Rectal smooth muscle tissue (tissue), 1 donor: ENCODE measurements at regions not wholly inside any gene's neighbourhood (a gene's known extent, or its start where the extent isn't known, plus 50 kb on each side); places are given as distances from the start of the nearest gene placed in this dataset.

Source experiments
- H3K27ac ChIP-seq: one replicate; pipeline ENCODE4 v1.7.0; 2013; ENCODE audit warnings: low read depth, low read length, inconsistent platforms
- H3K27me3 ChIP-seq: one replicate; pipeline ENCODE4 v1.7.0; 2013; ENCODE audit warnings: low read length; ENCODE audit not compliant: control insufficient read depth, insufficient read depth
- H3K36me3 ChIP-seq: one replicate; pipeline ENCODE4 v1.7.0; 2013; ENCODE audit warnings: low read length; ENCODE audit not compliant: control insufficient read depth, insufficient read depth
- H3K4me1 ChIP-seq: one replicate; pipeline ENCODE4 v1.7.0; 2013; ENCODE audit warnings: low read length; ENCODE audit not compliant: control insufficient read depth, insufficient read depth
- H3K4me3 ChIP-seq: one replicate; pipeline ENCODE4 v1.7.0; 2013; ENCODE audit warnings: low read length
- H3K9ac ChIP-seq: one replicate; pipeline ENCODE4 v1.7.0; 2013; ENCODE audit warnings: low read length

GRCh38 chr13:99750951-99751350, 220.6 kb downstream of the ZIC5 start:
- Histone ChIP-seq H3K27me3 (no peaks in the 10 kb centered on the region), H3K27ac (no peak overlapping the region), H3K36me3 (no peaks in the 10 kb centered on the region), H3K9ac (no peak overlapping the region), H3K4me1 (no peaks in the 10 kb centered on the region), H3K4me3 (no peak overlapping the region)

GRCh38 chr13:99749271-99750019, 222.1 kb downstream of the ZIC5 start:
- Histone ChIP-seq H3K4me3 (no peak overlapping the region), H3K36me3 (no peaks in the 10 kb centered on the region), H3K27ac (no peak overlapping the region), H3K4me1 (no peaks in the 10 kb centered on the region), H3K9ac (no peak overlapping the region), H3K27me3 (no peaks in the 10 kb centered on the region)

GRCh38 chr13:99747403-99747710, 224.2 kb downstream of the ZIC5 start:
- Histone ChIP-seq H3K27ac (no peak overlapping the region), H3K4me3 (no peak overlapping the region), H3K27me3 (no peaks in the 10 kb centered on the region), H3K9ac (no peak overlapping the region), H3K4me1 (no peaks in the 10 kb centered on the region), H3K36me3 (no peaks in the 10 kb centered on the region)

GRCh38 chr13:99746637-99747402, 224.7 kb downstream of the ZIC5 start:
- Histone ChIP-seq H3K27ac (no peak overlapping the region), H3K4me1 (no peaks in the 10 kb centered on the region), H3K27me3 (no peaks in the 10 kb centered on the region), H3K4me3 (no peak overlapping the region), H3K36me3 (no peaks in the 10 kb centered on the region), H3K9ac (no peak overlapping the region)

GRCh38 chr13:99743094-99743493, 228.5 kb downstream of the ZIC5 start:
- Histone ChIP-seq H3K9ac (no peak overlapping the region), H3K27ac (no peak overlapping the region), H3K36me3 (no peaks in the 10 kb centered on the region), H3K4me3 (no peak overlapping the region), H3K27me3 (no peaks in the 10 kb centered on the region), H3K4me1 (no peaks in the 10 kb centered on the region)

- Histone ChIP-seq H3K4me1 (no peaks in the 10 kb centered on the region), H3K27ac (no peak overlapping the region), H3K27me3 (no peaks in the 10 kb centered on the region), H3K9ac (no peak overlapping the region), H3K4me3 (no peak overlapping the region), H3K36me3 (no peaks in the 10 kb centered on the region)
These were observed 229.6 kb downstream of the ZIC5 start for GRCh38 chr13:99741960-99742359.

GRCh38 chr13:99740251-99740979, 231.2 kb downstream of the ZIC5 start:
- Histone ChIP-seq H3K27ac (no peak overlapping the region), H3K36me3 (no peaks in the 10 kb centered on the region), H3K4me3 (no peak overlapping the region), H3K4me1 (no peaks in the 10 kb centered on the region), H3K27me3 (no peaks in the 10 kb centered on the region), H3K9ac (no peak overlapping the region)

- H3K36me3 ChIP-seq, result no peaks in the 10 kb centered on the region
- H3K27ac ChIP-seq, result no peak overlapping the region
- H3K9ac ChIP-seq, result no peak overlapping the region
- no peak overlapping the region for H3K4me3 ChIP-seq
- no peaks in the 10 kb centered on the region for H3K27me3 ChIP-seq
- no peaks in the 10 kb centered on the region for H3K4me1 ChIP-seq
These were observed 232.9 kb downstream of the ZIC5 start for GRCh38 chr13:99738626-99739025.

GRCh38 chr13:99737481-99738245, 233.9 kb downstream of the ZIC5 start:
- Histone ChIP-seq H3K4me1 (no peaks in the 10 kb centered on the region), H3K4me3 (no peak overlapping the region), H3K27ac (no peak overlapping the region), H3K27me3 (no peaks in the 10 kb centered on the region), H3K9ac (no peak overlapping the region), H3K36me3 (no peaks in the 10 kb centered on the region)

GRCh38 chr13:99736541-99736940, 235.0 kb downstream of the ZIC5 start:
- H3K9ac ChIP-seq, result no peak overlapping the region
- no peaks in the 10 kb centered on the region for H3K36me3 ChIP-seq
- H3K27ac ChIP-seq, result no peak overlapping the region
- H3K4me3 ChIP-seq, result no peak overlapping the region
- no peaks in the 10 kb centered on the region for H3K27me3 ChIP-seq
- H3K4me1 ChIP-seq, result no peaks in the 10 kb centered on the region

GRCh38 chr13:99734013-99734693, 232.9 kb downstream of the TM9SF2 start:
- Histone ChIP-seq H3K27ac (no peak overlapping the region), H3K9ac (no peak overlapping the region), H3K4me3 (no peak overlapping the region), H3K36me3 (no peaks in the 10 kb centered on the region), H3K27me3 (no peaks in the 10 kb centered on the region), H3K4me1 (no peaks in the 10 kb centered on the region)

- Histone ChIP-seq H3K27me3 (no peaks in the 10 kb centered on the region), H3K9ac (no peak overlapping the region), H3K4me3 (no peak overlapping the region), H3K27ac (no peak overlapping the region), H3K36me3 (no peaks in the 10 kb centered on the region), H3K4me1 (no peaks in the 10 kb centered on the region)
These were observed 232.1 kb downstream of the TM9SF2 start for GRCh38 chr13:99733346-99733745.
